Stimulated activated CD8-positive, alpha-beta memory T cell treated with anti-CD3 and anti-CD28 coated beads, Interleukin-12 subunit alpha, Interleukin-12 subunit beta, amount 100 ng/mL, for 24 hours (primary cell): ENCODE measurements at regions not wholly inside any gene's neighbourhood (a gene's known extent, or its start where the extent isn't known, plus 50 kb on each side); places are given as distances from the start of the nearest gene placed in this dataset.
"Not testable (repeated sequence)": the region's sequence is repeated elsewhere in the genome, so short reads cannot be mapped to it uniquely, and the experiment has no call there.

Experiments used
- DNase-seq: peaks from one replicate; pipeline ENCODE4 v3.0.0-alpha.2; 2020; ENCODE audit errors: extremely low read depth

- no peak for DNase-seq
Observed at GRCh38 chr18:10085416-10085815, 171.6 kb downstream of the VAPA start.

- DNase-seq = no peak
Observed at GRCh38 chr18:10085876-10086275, 172.1 kb downstream of the VAPA start.

GRCh38 chr18:10086458-10087210 lies 172.8 kb downstream of the VAPA start:
- DNase-seq = no peak

GRCh38 chr18:10088734-10089133 lies 174.9 kb downstream of the VAPA start:
- no peak for DNase-seq

- DNase-seq = no peak
Observed at GRCh38 chr18:10089881-10090280, 176.1 kb downstream of the VAPA start.

- DNase-seq = no peak
Observed at GRCh38 chr18:10090668-10091067, 176.9 kb downstream of the VAPA start.

- DNase-seq = no peak
Observed at GRCh38 chr18:10093445-10093844, 179.6 kb downstream of the VAPA start.

GRCh38 chr18:10094154-10094553 lies 180.3 kb downstream of the VAPA start:
- DNase-seq = no peak

GRCh38 chr18:10094655-10095054 lies 180.8 kb downstream of the VAPA start:
- no peak for DNase-seq

GRCh38 chr18:10095356-10095755 lies 181.5 kb downstream of the VAPA start:
- no peak for DNase-seq

GRCh38 chr18:10099539-10100140 lies 185.8 kb downstream of the VAPA start:
- no peak for DNase-seq

- no peak for DNase-seq
Observed at GRCh38 chr18:10100196-10100595, 186.4 kb downstream of the VAPA start.

- DNase-seq = no peak
Observed at GRCh38 chr18:10100941-10101701, 187.3 kb downstream of the VAPA start.

- no peak for DNase-seq
Observed at GRCh38 chr18:10101729-10102128, 187.9 kb downstream of the VAPA start.

- DNase-seq = not testable (repeated sequence)
Observed at GRCh38 chr18:10105118-10105517, 191.3 kb downstream of the VAPA start.

GRCh38 chr18:10111191-10111590 lies 197.4 kb downstream of the VAPA start:
- DNase-seq = no peak

- no peak for DNase-seq
Observed at GRCh38 chr18:10111944-10112343, 198.1 kb downstream of the VAPA start.

GRCh38 chr18:10113121-10114022 lies 199.6 kb downstream of the VAPA start:
- DNase-seq = no peak

- DNase-seq = no peak
Observed at GRCh38 chr18:10114717-10115463, 201.1 kb downstream of the VAPA start.

- no peak for DNase-seq
Observed at GRCh38 chr18:10116574-10116973, 202.8 kb downstream of the VAPA start.

- DNase-seq = no peak
Observed at GRCh38 chr18:10119528-10119927, 205.7 kb downstream of the VAPA start.
